H1 (cell line): ENCODE measurements at regions not wholly inside any gene's neighbourhood (a gene's known extent, or its start where the extent isn't known, plus 50 kb on each side); places are given as distances from the start of the nearest gene placed in this dataset.

ENCODE experiments used
- CTCF ChIA-PET: fragments of 300-600 bp; sonication (Branson Sonifier 250); formaldehyde crosslinking; loops from one replicate; lab custom pipeline; 2021; ENCODE audit not compliant: partially characterized antibody; lab: Charles Lee
- POLR2A ChIA-PET: fragments of 300-600 bp; sonication (Branson Sonifier 250); formaldehyde crosslinking; loops from one replicate; lab custom pipeline; 2021; ENCODE audit warnings: inconsistent platforms; ENCODE audit not compliant: partially characterized antibody; lab: Charles Lee
- DNase-seq, 2 experiments: peaks; one replicate each; pipeline versions ENCODE4 v3.0.0 to v3.0.0-alpha.2; 2010 to 2022; ENCODE audit warnings: low spot score in 2 of 2, low read depth in 1 of 2, mixed read lengths in 1 of 2
- FAIRE-seq: peaks from 2 replicates; lab custom pipeline; 2011; peaks lifted over from hg19 to GRCh38; lab: Jason Lieb, UNC
- H2AFZ ChIP-seq: 2 replicates; pipeline ENCODE4 v1.8.1; 2012; ENCODE audit warnings: low read length, inconsistent platforms
- H2AK5ac ChIP-seq: 2 replicates; pipeline ENCODE4 v1.6.1; 2013; ENCODE audit warnings: low read depth, low read length
- H2BK120ac ChIP-seq: replicated peaks from 2 replicates; pipeline ENCODE3; 2013; ENCODE audit warnings: low read depth, low read length, inconsistent platforms
- H2BK12ac ChIP-seq: 2 replicates; pipeline ENCODE4 v1.6.1; 2013; ENCODE audit warnings: low read depth, low read length
- H2BK15ac ChIP-seq: 2 replicates; pipeline ENCODE4 v1.6.1; 2013; ENCODE audit warnings: low read length
- H2BK20ac ChIP-seq: 2 replicates; pipeline ENCODE4 v1.6.1; 2013; ENCODE audit warnings: low read length
- H2BK5ac ChIP-seq: 2 replicates; pipeline ENCODE4 v1.6.1; 2013; ENCODE audit warnings: low read depth, low read length
- H3K14ac ChIP-seq: 2 replicates; pipeline ENCODE4 v1.6.1; 2013; ENCODE audit warnings: inconsistent platforms; ENCODE audit not compliant: insufficient read length
- H3K18ac ChIP-seq: 2 replicates; pipeline ENCODE4 v1.6.1; 2013; ENCODE audit warnings: low read length; ENCODE audit errors: extremely low read depth
- H3K23ac ChIP-seq: 2 replicates; pipeline ENCODE4 v1.6.1; 2013; ENCODE audit warnings: inconsistent platforms; ENCODE audit not compliant: insufficient read length
- H3K23me2 ChIP-seq: 2 replicates; pipeline ENCODE4 v1.6.1; 2013; ENCODE audit warnings: low read depth, low read length
- H3K27ac ChIP-seq: 2 replicates; pipeline ENCODE4 v1.6.1; 2011; ENCODE audit warnings: low read depth, low read length, inconsistent platforms
- H3K27me3 ChIP-seq, 4 experiments: replicated peaks in 1 of 4; 1 replicate in 1 of 4; 2 replicates in 3 of 4; pipeline versions ENCODE4 v1.6.1 to v1.8.1; 2011 to 2013; ENCODE audit warnings: low read length in 3 of 4, mild to moderate bottlenecking in 3 of 4, inconsistent platforms in 2 of 4, mixed read lengths in 2 of 4, moderate library complexity in 1 of 4; ENCODE audit not compliant: control insufficient read depth in 3 of 4, insufficient read depth in 3 of 4; ENCODE audit errors: extremely low read depth in 1 of 4
- H3K36me3 ChIP-seq, 4 experiments: 2 replicates each; pipeline versions ENCODE4 v1.6.1 to v1.8.1; 2011 to 2013; ENCODE audit warnings: mild to moderate bottlenecking in 4 of 4, low read length in 3 of 4, moderate library complexity in 2 of 4, control low read depth in 1 of 4, inconsistent platforms in 1 of 4; ENCODE audit not compliant: insufficient read depth in 4 of 4, control insufficient read depth in 2 of 4
- H3K4ac ChIP-seq: replicated peaks from 2 replicates; pipeline ENCODE3; 2013; ENCODE audit warnings: low read length, low read depth, mixed read lengths, inconsistent platforms; ENCODE audit not compliant: insufficient read length
- H3K4me1 ChIP-seq, 4 experiments: replicated peaks in 1 of 4; 1 replicate in 1 of 4; 2 replicates in 3 of 4; pipeline versions ENCODE4 v1.6.1 to v1.8.1; 2011 to 2013; ENCODE audit warnings: low read length in 3 of 4, inconsistent platforms in 2 of 4, mixed read lengths in 1 of 4; ENCODE audit not compliant: insufficient read depth in 4 of 4, control insufficient read depth in 3 of 4
- H3K4me2 ChIP-seq, 2 experiments: 2 replicates each; pipeline versions ENCODE4 v1.6.1 to v1.8.1; 2011 to 2013; ENCODE audit warnings: low read depth in 2 of 2, low read length in 2 of 2, control low read depth in 1 of 2, inconsistent platforms in 1 of 2, mild to moderate bottlenecking in 1 of 2; ENCODE audit not compliant: insufficient read depth in 1 of 2
- H3K4me3 ChIP-seq, 4 experiments: fragments of 200-600, 300-600 bp in 1 of 4; sonication (generic), shearing (Covaris generic), sonication (Bioruptor Twin) in 1 of 4; 2 replicates each; pipeline versions ENCODE4 v1.5.1 to v1.8.1; 2011 to 2016; ENCODE audit warnings: low read length in 4 of 4, low read depth in 3 of 4, control low read depth in 2 of 4, inconsistent platforms in 2 of 4, mild to moderate bottlenecking in 2 of 4, mixed read lengths in 1 of 4, moderate library complexity in 1 of 4; ENCODE audit not compliant: insufficient read depth in 2 of 4; ENCODE audit errors: extremely low read depth in 1 of 4
- H3K56ac ChIP-seq: replicated peaks from 2 replicates; pipeline ENCODE3; 2013; ENCODE audit warnings: low read depth, mild to moderate bottlenecking, mixed read lengths, low read length, inconsistent platforms; ENCODE audit not compliant: insufficient read length
- H3K79me1 ChIP-seq: 2 replicates; pipeline ENCODE4 v1.6.1; 2013; ENCODE audit warnings: low read depth, low read length, control low read depth
- H3K79me2 ChIP-seq, 2 experiments: 2 replicates each; pipeline versions ENCODE4 v1.6.1 to v1.8.1; 2012 to 2013; ENCODE audit warnings: low read length in 2 of 2, mild to moderate bottlenecking in 2 of 2, inconsistent platforms in 1 of 2; ENCODE audit not compliant: insufficient read depth in 2 of 2, control insufficient read depth in 1 of 2
- H3K9ac ChIP-seq, 4 experiments: replicated peaks in 1 of 4; 1 replicate in 1 of 4; 2 replicates in 3 of 4; pipeline versions ENCODE4 v1.6.1 to v1.8.1; 2011 to 2013; ENCODE audit warnings: low read depth in 3 of 4, low read length in 3 of 4, control low read depth in 2 of 4, mild to moderate bottlenecking in 2 of 4, moderate library complexity in 2 of 4, inconsistent platforms in 1 of 4; ENCODE audit errors: extremely low read depth in 1 of 4
- H3K9me3 ChIP-seq, 2 experiments: 2 replicates each; pipeline versions ENCODE4 v1.6.1 to v1.8.1; 2012 to 2013; ENCODE audit warnings: mild to moderate bottlenecking in 2 of 2, moderate library complexity in 2 of 2, control low read depth in 1 of 2, inconsistent platforms in 1 of 2, low read depth in 1 of 2, low read length in 1 of 2, mixed read lengths in 1 of 2; ENCODE audit not compliant: insufficient read depth in 2 of 2
- H4K20me1 ChIP-seq, 2 experiments: replicated peaks in 1 of 2; 2 replicates each; pipeline versions ENCODE3 to v1.8.1; 2011 to 2013; ENCODE audit warnings: inconsistent platforms in 2 of 2, low read length in 2 of 2, mild to moderate bottlenecking in 1 of 2; ENCODE audit not compliant: insufficient read depth in 2 of 2, control insufficient read depth in 1 of 2
- H4K5ac ChIP-seq: 2 replicates; pipeline ENCODE4 v1.6.1; 2013; ENCODE audit warnings: low read length, low read depth, mixed read lengths, inconsistent platforms; ENCODE audit not compliant: insufficient read length
- H4K8ac ChIP-seq: 2 replicates; pipeline ENCODE4 v1.8.0; 2013; ENCODE audit warnings: mild to moderate bottlenecking, moderate library complexity, low read length, inconsistent platforms; ENCODE audit not compliant: insufficient read depth; ENCODE audit errors: extremely low read depth
- H4K91ac ChIP-seq: replicated peaks from 2 replicates; pipeline ENCODE3; 2013; ENCODE audit warnings: low read length, mixed read lengths, inconsistent platforms; ENCODE audit not compliant: insufficient read length
- BACH1 ChIP-seq: IDR thresholded peaks from 2 replicates; pipeline ENCODE4 v1.6.1; 2012; ENCODE audit warnings: low read length, improper control_type of control experiment
- BRCA1 ChIP-seq: IDR thresholded peaks from 2 replicates; pipeline ENCODE4 v1.6.1; 2012; ENCODE audit warnings: low read depth, low read length, improper control_type of control experiment
- CTBP2 ChIP-seq: IDR thresholded peaks from 2 replicates; pipeline ENCODE4 v1.7.0; 2011; ENCODE audit warnings: borderline replicate concordance, mild to moderate bottlenecking, moderate library complexity, mixed read lengths, low read length; ENCODE audit not compliant: insufficient read depth, insufficient read length
- HDAC6 ChIP-seq: IDR thresholded peaks from one replicate; pipeline ENCODE4 v1.7.1; 2012; ENCODE audit warnings: low read depth, mild to moderate bottlenecking, inconsistent platforms, low read length, moderate library complexity
- POLR2AphosphoS5 ChIP-seq: IDR thresholded peaks from 2 replicates; pipeline ENCODE4 v1.6.1; 2011; ENCODE audit warnings: low read depth, low read length
- RFX5 ChIP-seq: IDR thresholded peaks from 2 replicates; pipeline ENCODE4 v1.6.1; 2011; ENCODE audit warnings: low read depth, low read length, improper control_type of control experiment, borderline replicate concordance
- SIRT6 ChIP-seq: IDR thresholded peaks from one replicate; pipeline ENCODE4 v1.7.1; 2012; ENCODE audit warnings: low read length, inconsistent platforms
- TEAD4 ChIP-seq: IDR thresholded peaks from 2 replicates; pipeline ENCODE4 v1.6.1; 2012; ENCODE audit warnings: low read depth, low read length, inconsistent platforms, mixed read lengths
- ZNF274 ChIP-seq: IDR thresholded peaks from 2 replicates; pipeline ENCODE4 v1.7.0; 2012; ENCODE audit warnings: low read length, borderline replicate concordance; ENCODE audit errors: extremely low read depth

- TF ChIP-seq TEAD4 (no peak), POLR2AphosphoS5 (no peak), SIRT6 (no peak), HDAC6 (no peak), CTBP2 (no peak), RFX5 (no peak), ZNF274 (no peak), BACH1 (no peak), BRCA1 (no peak)
- Histone ChIP-seq H2BK15ac (no peak overlapping the region), H4K8ac (no peak overlapping the region), H3K4me2 (no peak overlapping the region), H2AK5ac (no peak overlapping the region), H3K4ac (no peak overlapping the region), H2BK120ac (no peak overlapping the region), H4K20me1 (no peaks in the 10 kb centered on the region), H4K91ac (no peak overlapping the region), H3K36me3 (no peaks in the 10 kb centered on the region), H3K79me2 (no peaks in the 10 kb centered on the region), H3K4me1 (no peaks in the 10 kb centered on the region), H3K79me1 (no peaks in the 10 kb centered on the region), H3K56ac (no peak overlapping the region), H2BK12ac (no peak overlapping the region), H3K18ac (no peak overlapping the region), H2BK20ac (no peak overlapping the region), H3K4me3 (no peak overlapping the region), H3K9me3 (no peaks in the 10 kb centered on the region), H3K14ac (no peak overlapping the region), H4K5ac (no peak overlapping the region), H2AFZ (no peak overlapping the region), H2BK5ac (no peak overlapping the region), H3K23ac (no peak overlapping the region), H3K23me2 (no peaks in the 10 kb centered on the region), H3K27ac (no peak overlapping the region), H3K27me3 (no peaks in the 10 kb centered on the region), H3K9ac (no peak overlapping the region)
- no peak for FAIRE-seq
- ChIA-PET CTCF (interaction anchor here (1.0 kb wide), 1 partner anchor 324 kb away, joined by 3 read pairs; no protein-coding TSS in a partner anchor), POLR2A (no interaction called here)
- DNase-seq: no peak
Measured at GRCh38 chr5:152188251-152188650, 216.8 kb downstream of the NMUR2 start.
